WTC11 (cell line): ENCODE measurements at regions not wholly inside any gene's neighbourhood (a gene's known extent, or its start where the extent isn't known, plus 50 kb on each side); places are given as distances from the start of the nearest gene placed in this dataset.

Experiments used
- ZNF138 ChIP-seq: sonication (generic); formaldehyde crosslinking; conservative IDR thresholded peaks from 2 replicates; pipeline ENCODE4 v1.8.1; 2022; ENCODE audit warnings: mild to moderate bottlenecking, moderate library complexity, missing genetic modification reagents
- TF ChIP-seq, protein P1 (sequence below): fragments of 200-600 bp; IDR thresholded peaks from 2 replicates; pipeline ENCODE4 v1.8.0; 2022; ENCODE audit warnings: antibody characterized with exemption

DNA sequence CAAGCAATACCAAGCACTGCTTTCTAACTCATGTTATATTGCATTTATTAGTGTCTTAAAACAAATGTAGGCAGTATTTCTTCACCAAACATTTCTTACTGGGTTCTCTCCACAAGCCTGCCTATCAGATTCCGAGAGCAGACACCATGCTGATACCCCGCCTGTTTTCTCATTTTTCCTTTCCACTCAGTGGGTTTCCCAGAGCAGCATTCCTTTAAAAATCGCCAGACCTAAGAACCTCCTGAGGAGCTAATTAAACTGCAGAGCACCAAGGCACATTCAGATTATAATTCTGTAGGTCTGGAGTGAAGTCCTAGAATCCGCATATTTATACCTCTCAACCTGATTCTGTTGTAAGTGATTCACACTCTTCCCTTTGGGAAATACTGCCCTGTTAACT is 405.6 kb downstream of the TNS1 start:
- no peak for TF ChIP-seq ZNF138 (CRISPR knock-in tag)
- TF ChIP-seq, protein P1, sequence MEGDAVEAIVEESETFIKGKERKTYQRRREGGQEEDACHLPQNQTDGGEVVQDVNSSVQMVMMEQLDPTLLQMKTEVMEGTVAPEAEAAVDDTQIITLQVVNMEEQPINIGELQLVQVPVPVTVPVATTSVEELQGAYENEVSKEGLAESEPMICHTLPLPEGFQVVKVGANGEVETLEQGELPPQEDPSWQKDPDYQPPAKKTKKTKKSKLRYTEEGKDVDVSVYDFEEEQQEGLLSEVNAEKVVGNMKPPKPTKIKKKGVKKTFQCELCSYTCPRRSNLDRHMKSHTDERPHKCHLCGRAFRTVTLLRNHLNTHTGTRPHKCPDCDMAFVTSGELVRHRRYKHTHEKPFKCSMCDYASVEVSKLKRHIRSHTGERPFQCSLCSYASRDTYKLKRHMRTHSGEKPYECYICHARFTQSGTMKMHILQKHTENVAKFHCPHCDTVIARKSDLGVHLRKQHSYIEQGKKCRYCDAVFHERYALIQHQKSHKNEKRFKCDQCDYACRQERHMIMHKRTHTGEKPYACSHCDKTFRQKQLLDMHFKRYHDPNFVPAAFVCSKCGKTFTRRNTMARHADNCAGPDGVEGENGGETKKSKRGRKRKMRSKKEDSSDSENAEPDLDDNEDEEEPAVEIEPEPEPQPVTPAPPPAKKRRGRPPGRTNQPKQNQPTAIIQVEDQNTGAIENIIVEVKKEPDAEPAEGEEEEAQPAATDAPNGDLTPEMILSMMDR = no peak
